GM23338 (cell line): ENCODE measurements at regions not wholly inside any gene's neighbourhood (a gene's known extent, or its start where the extent isn't known, plus 50 kb on each side); places are given as distances from the start of the nearest gene placed in this dataset.

Experiments
- ATAC-seq: fragments of 200-7000 bp; cut with Tn5 transposase; 3 replicates; pipeline ENCODE4 v1.9.1; 2020
- DNase-seq: peaks from one replicate; pipeline ENCODE4 v3.0.0-alpha.2; 2015; ENCODE audit warnings: low spot score
- H2AFZ ChIP-seq: fragments of 200-600 bp; sonication (generic); 2 replicates; pipeline ENCODE4 v1.8.0; 2016; ENCODE audit warnings: antibody characterized with exemption, mild to moderate bottlenecking, moderate library complexity
- H3F3A ChIP-seq: fragments of 200-600 bp; sonication (generic); replicated peaks from 2 replicates; pipeline ENCODE4 v1.8.0; 2017; ENCODE audit warnings: antibody characterized with exemption, mixed run types, low read depth
- H3K27ac ChIP-seq: fragments of 200-600 bp; sonication (generic); 2 replicates; pipeline ENCODE4 v1.6.1; 2016; ENCODE audit warnings: low read depth
- H3K27me3 ChIP-seq: fragments of 200-600 bp; sonication (generic); 2 replicates; pipeline ENCODE4 v1.8.0; 2016; ENCODE audit warnings: mild to moderate bottlenecking, mixed run types, moderate library complexity; ENCODE audit not compliant: insufficient read depth
- H3K36me3 ChIP-seq: fragments of 200-600 bp; sonication (generic); 2 replicates; pipeline ENCODE4 v1.8.0; 2016; ENCODE audit warnings: mild to moderate bottlenecking; ENCODE audit not compliant: insufficient read depth
- H3K4me1 ChIP-seq: fragments of 200-600 bp; sonication (generic); 2 replicates; pipeline ENCODE4 v1.8.0; 2016; ENCODE audit warnings: mild to moderate bottlenecking, moderate library complexity; ENCODE audit not compliant: insufficient read depth
- H3K4me2 ChIP-seq: fragments of 200-600 bp; sonication (generic); 2 replicates; pipeline ENCODE4 v1.7.1; 2017; ENCODE audit warnings: mixed run types
- H3K4me3 ChIP-seq: fragments of 200-600 bp; sonication (generic); 2 replicates; pipeline ENCODE4 v1.6.1; 2016; ENCODE audit warnings: mixed run types
- H3K79me2 ChIP-seq: fragments of 200-600 bp; sonication (generic); replicated peaks from 2 replicates; pipeline ENCODE4 v1.8.0; 2017; ENCODE audit warnings: mild to moderate bottlenecking; ENCODE audit not compliant: insufficient read depth
- H3K9me2 ChIP-seq: fragments of 200-600 bp; sonication (generic); 2 replicates; pipeline ENCODE4 v1.8.0; 2017; ENCODE audit not compliant: insufficient read depth
- H4K20me1 ChIP-seq: fragments of 200-600 bp; sonication (generic); replicated peaks from 2 replicates; pipeline ENCODE4 v1.8.0; 2017; ENCODE audit warnings: mild to moderate bottlenecking; ENCODE audit not compliant: insufficient read depth
- H3K27ac Mint-ChIP-seq: 2 replicates; pipeline ENCODE4 v1.8.0; 2020; ENCODE audit warnings: inconsistent platforms, mild to moderate bottlenecking, moderate library complexity, mixed read lengths
- H3K27me3 Mint-ChIP-seq: 3 replicates; pipeline ENCODE4 v1.8.0; 2022; ENCODE audit warnings: low read depth, mild to moderate bottlenecking, moderate library complexity, mixed read lengths, inconsistent platforms; ENCODE audit not compliant: insufficient read depth, poor library complexity
- H3K36me3 Mint-ChIP-seq: 3 replicates; pipeline ENCODE4 v1.8.0; 2021; ENCODE audit warnings: low read depth, mild to moderate bottlenecking, inconsistent platforms, moderate library complexity, mixed read lengths
- H3K4me1 Mint-ChIP-seq: 3 replicates; pipeline ENCODE4 v1.8.0; 2020; ENCODE audit warnings: mild to moderate bottlenecking, inconsistent platforms, mixed read lengths
- H3K4me3 Mint-ChIP-seq: 3 replicates; pipeline ENCODE4 v1.8.0; 2021; ENCODE audit warnings: moderate library complexity, mild to moderate bottlenecking, inconsistent platforms, mixed read lengths
- H3K9me3 Mint-ChIP-seq: 3 replicates; pipeline ENCODE4 v1.8.0; 2020; ENCODE audit warnings: moderate library complexity, mild to moderate bottlenecking, inconsistent platforms, mixed read lengths
- CREB1 ChIP-seq: fragments of 250-450 bp; sonication (Bioruptor Pico); IDR thresholded peaks from 2 replicates; pipeline ENCODE4 v1.5.0; 2020; ENCODE audit warnings: low read depth, mild to moderate bottlenecking, moderate library complexity
- ETS1 ChIP-seq: IDR thresholded peaks from 2 replicates; pipeline ENCODE4 v1.6.1; 2016; ENCODE audit warnings: antibody characterized with exemption
- NANOG ChIP-seq: IDR thresholded peaks from 2 replicates; pipeline ENCODE4 v1.6.1; 2016; ENCODE audit warnings: antibody characterized with exemption, borderline replicate concordance
- POLR2AphosphoS5 ChIP-seq: IDR thresholded peaks from 2 replicates; pipeline ENCODE4 v1.6.1; 2016; ENCODE audit warnings: antibody characterized with exemption, low read depth
- STAT1 ChIP-seq: IDR thresholded peaks from one replicate; pipeline ENCODE4 v1.6.1; 2016; ENCODE audit warnings: antibody characterized with exemption; ENCODE audit not compliant: unreplicated experiment
- ZNF114 ChIP-seq: fragments of 250-450 bp; sonication (Bioruptor Pico); IDR thresholded peaks from 2 replicates; pipeline ENCODE4 v1.5.0; 2020; ENCODE audit warnings: mild to moderate bottlenecking, moderate library complexity
- TF ChIP-seq, protein P1 (sequence below), 2 experiments: fragments of 200-600 bp in 1 of 2; sonication (generic) in 1 of 2; conservative IDR thresholded peaks; 2 replicates each; pipeline versions ENCODE4 v1.5.1 to v1.6.1; 2016 to 2017; ENCODE audit warnings: antibody characterized with exemption in 2 of 2, low read depth in 2 of 2, mild to moderate bottlenecking in 2 of 2, moderate library complexity in 1 of 2

GRCh38 chr9:78122631-78123030 is 91.0 kb upstream of the GNAQ start (continued):
- TF ChIP-seq, protein P1, sequence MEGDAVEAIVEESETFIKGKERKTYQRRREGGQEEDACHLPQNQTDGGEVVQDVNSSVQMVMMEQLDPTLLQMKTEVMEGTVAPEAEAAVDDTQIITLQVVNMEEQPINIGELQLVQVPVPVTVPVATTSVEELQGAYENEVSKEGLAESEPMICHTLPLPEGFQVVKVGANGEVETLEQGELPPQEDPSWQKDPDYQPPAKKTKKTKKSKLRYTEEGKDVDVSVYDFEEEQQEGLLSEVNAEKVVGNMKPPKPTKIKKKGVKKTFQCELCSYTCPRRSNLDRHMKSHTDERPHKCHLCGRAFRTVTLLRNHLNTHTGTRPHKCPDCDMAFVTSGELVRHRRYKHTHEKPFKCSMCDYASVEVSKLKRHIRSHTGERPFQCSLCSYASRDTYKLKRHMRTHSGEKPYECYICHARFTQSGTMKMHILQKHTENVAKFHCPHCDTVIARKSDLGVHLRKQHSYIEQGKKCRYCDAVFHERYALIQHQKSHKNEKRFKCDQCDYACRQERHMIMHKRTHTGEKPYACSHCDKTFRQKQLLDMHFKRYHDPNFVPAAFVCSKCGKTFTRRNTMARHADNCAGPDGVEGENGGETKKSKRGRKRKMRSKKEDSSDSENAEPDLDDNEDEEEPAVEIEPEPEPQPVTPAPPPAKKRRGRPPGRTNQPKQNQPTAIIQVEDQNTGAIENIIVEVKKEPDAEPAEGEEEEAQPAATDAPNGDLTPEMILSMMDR (conservative IDR thresholded peaks at IDR 0.05; ENCODE audit: low read depth in 2 of 2), result no peak
- TF ChIP-seq CREB1 (CRISPR knock-in tag) (no peak), STAT1 (no peak), ZNF114 (CRISPR knock-in tag) (no peak), NANOG (no peak), POLR2AphosphoS5 (no peak)

- Histone ChIP-seq H2AFZ (no peak overlapping the region; the same call in 1 of the 2 replicates), H3K4me3 (no peak overlapping the region)
Observed at GRCh38 chr9:78121488-78121887, 89.9 kb upstream of the GNAQ start.

More at GRCh38 chr9:78121488-78121887, 89.9 kb upstream of the GNAQ start:
- H3K4me1 Mint-ChIP-seq, result peaks cover 6% of the 10 kb centered on the region
- Histone ChIP-seq H3K4me1 (no peaks in the 10 kb centered on the region), H3K27me3 (no peaks in the 10 kb centered on the region), H3F3A (no peaks in the 10 kb centered on the region), H3K9me2 (no peaks in the 10 kb centered on the region), H3K36me3 (no peaks in the 10 kb centered on the region), H3K79me2 (no peaks in the 10 kb centered on the region), H4K20me1 (no peaks in the 10 kb centered on the region), H3K27ac (no peak overlapping the region), H3K4me2 (no peak overlapping the region)
- ATAC-seq, result peak; percentile 57; the same call in 1 of the 3 replicates
- H3K9me3 Mint-ChIP-seq, result no peaks in the 10 kb centered on the region
- H3K27ac Mint-ChIP-seq, result no peak overlapping the region
- H3K36me3 Mint-ChIP-seq, result no peaks in the 10 kb centered on the region
- DNase-seq, result peak; percentile 77
- no peak overlapping the region for H3K4me3 Mint-ChIP-seq
- TF ChIP-seq, protein P1 (conservative IDR thresholded peaks at IDR 0.05; ENCODE audit: low read depth in 2 of 2), result peak; percentile 76 to 86
- TF ChIP-seq ETS1, result no peak
- H3K27me3 Mint-ChIP-seq, result peaks cover 4% of the 10 kb centered on the region
